ENCODE measurements at regions not wholly inside any gene's neighbourhood (a gene's known extent, or its start where the extent isn't known, plus 50 kb on each side); places are given as distances from the start of the nearest gene placed in this dataset.
A peak's percentile ranks its signal among the peaks of the same experiment; 100 is the strongest.

GRCh38 chr7:26560526-26561256 lies 269.0 kb downstream of the SNX10 start:
- DNase-seq, result no peak

DNA sequence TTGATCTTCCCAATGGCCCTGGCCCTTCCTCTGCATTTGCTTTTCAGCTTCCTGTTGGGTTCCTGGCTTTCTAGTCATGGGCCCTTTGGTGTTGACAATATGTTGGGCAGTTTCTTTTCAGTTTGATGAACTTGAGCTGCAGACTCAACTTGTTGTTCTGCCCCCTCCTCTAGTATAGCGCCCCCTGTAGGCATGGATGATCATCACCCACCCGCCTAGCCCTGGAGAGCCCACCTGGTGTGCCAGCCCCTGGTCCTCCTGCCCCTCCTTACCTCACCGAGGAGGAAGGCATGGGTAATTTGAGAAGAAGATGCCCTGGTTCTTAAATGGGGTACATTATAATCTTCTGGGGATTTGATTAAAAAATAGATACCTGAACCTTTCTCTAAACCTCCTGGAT lies 271.2 kb downstream of the SNX10 start:
- DNase-seq, result no peak

- no peak for DNase-seq
Observed at GRCh38 chr7:26563406-26563805, 271.7 kb downstream of the SNX10 start.

- no peak for DNase-seq
Observed at GRCh38 chr7:26567266-26567665, 275.6 kb downstream of the SNX10 start.

DNA sequence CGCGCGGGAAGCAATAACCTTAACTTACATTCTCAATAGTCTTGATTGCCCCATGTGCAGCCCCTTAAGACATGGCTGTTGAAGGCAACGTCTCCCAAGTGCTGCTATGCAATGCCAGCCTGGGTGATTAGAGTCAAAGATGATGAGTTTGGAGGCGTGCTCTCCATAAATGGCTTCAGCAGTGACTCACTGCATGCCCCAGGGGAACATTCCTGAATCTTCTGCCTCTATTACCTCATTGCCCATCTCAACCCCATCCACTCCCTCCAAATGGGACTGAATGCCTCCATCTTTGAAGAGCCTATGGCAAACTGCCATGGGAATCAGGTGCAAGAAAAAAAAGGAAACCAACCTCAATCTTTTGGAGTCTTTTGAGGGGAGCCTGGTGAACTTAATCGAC lies 282.8 kb downstream of the SNX10 start:
- DNase-seq, result no peak

DNA sequence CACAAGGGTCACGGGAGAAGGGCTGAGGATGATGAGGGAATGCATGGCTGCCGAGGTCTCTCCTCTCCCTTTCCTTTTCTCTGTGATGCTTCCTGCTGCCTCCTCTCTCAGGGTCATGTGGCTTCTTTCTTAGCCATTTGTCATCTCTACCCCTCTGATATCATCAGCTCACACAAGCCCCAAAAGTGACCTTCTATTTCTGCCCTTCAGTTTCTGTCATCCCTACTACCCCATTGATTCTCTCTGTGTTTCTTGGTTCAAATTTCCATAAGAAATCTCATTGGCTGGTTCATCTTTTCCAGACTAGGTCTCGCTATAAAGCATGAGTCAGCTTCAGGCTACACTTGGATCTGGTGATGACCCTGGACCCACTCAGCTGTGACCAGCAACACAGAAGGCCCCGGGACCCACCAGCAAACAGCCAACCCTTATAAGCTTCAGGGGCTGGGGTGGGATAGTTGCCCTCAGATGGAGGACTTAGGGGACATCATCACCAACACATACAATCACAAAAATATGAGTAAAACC lies 284.3 kb downstream of the SKAP2 start:
- no peak for DNase-seq

DNA sequence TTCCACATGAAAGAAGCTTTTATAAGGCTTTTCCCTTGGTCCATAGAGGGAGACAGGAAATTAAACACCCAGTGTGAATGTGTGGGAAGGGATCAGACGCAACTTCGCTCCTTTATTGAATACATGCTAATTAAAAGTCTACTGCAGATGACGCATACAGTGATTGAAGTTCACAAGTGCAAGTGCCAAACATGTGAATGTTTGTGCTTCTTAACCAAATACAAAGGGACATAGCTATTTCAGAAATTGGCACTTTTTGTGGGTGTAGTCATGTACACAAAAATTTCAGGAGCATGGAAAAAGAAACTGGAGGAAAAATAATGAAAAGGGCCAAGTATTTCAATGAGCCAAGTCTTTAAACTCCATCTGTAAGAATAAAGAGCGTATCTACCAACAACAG lies 283.7 kb downstream of the SKAP2 start:
- DNase-seq, result no peak

DNA sequence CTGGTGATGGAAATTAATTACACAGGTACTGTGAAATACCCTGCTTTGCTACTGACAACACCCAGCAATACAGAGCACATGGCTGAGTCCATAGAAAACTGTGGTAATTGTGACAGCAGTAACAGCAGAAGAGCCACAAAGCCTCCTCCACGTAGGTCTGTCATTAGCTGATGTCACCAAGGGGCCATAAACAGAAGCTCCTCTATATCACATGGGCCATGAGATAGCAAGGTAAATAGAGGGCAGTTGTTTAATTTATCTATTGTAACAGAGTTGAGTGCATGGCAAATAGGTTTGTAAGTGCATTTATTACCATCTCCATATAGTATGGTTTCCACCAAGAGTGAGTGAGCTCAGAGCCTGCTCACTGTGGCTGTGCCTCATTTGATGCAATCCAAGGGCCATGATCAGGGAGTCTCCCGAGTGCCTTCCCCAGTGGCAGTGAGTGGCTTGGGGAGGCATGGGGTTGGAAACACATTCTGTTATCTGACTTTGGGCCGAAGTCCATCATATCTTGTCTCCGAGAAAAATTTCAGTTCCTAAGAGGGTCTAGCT lies 281.2 kb downstream of the SKAP2 start:
- DNase-seq, result peak; percentile 62 to 91

DNA sequence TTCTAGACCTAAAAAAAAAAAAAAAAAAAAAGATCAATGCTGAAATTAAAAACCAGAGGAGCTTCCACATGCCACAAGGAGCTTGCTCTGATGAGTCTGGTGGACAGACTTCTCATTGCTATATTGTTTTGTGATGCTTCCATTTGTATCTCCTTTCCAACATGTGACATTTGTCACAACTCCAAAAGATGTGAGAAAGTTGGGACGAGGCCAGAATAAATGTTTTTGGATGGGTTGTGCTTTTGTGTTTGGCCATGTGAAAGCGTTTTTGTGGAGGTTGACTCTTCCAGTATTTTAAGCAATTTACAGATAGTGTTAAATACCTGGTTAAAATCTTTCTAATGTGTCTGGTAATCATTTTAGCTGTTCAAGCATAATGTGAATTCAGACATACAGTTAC lies 280.1 kb downstream of the SKAP2 start:
- no peak for DNase-seq

- DNase-seq, result peak; percentile 78 to 82
Observed at GRCh38 chr7:26584987-26585665, 279.3 kb downstream of the SKAP2 start.

GRCh38 chr7:26587536-26587935 lies 276.9 kb downstream of the SKAP2 start:
- no peak for DNase-seq

DNA sequence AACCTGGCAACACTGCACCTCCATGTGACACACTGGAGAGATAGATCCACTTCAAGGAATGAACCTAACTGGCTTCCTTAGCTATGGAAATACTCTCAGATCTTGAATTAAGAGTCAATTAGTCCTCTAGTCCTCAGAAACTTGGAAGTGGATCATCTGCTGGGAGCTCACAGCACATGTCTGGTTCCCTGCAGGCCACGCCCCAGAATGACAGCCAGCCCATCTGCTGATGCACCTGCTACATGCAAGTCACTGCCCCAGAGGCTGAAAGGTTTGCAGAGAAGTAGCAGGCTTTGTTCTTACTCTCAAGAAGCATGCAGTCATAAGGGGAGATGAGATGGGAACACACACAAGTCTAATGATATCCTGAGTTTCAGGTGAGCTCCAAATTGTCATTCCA lies 275.9 kb downstream of the SKAP2 start:
- no peak for DNase-seq

- DNase-seq, result no peak
Observed at GRCh38 chr7:26590709-26591108, 273.7 kb downstream of the SKAP2 start.

GRCh38 chr7:26592011-26592410 lies 272.4 kb downstream of the SKAP2 start:
- no peak for DNase-seq

GRCh38 chr7:26593393-26593792 lies 271.0 kb downstream of the SKAP2 start:
- no peak for DNase-seq

- DNase-seq, result no peak
Observed at GRCh38 chr7:26593896-26594295, 270.5 kb downstream of the SKAP2 start.

GRCh38 chr7:26594553-26594952 lies 269.8 kb downstream of the SKAP2 start:
- DNase-seq, result no peak

- DNase-seq, result no peak
Observed at GRCh38 chr7:26598867-26599266, 265.5 kb downstream of the SKAP2 start.

DNA sequence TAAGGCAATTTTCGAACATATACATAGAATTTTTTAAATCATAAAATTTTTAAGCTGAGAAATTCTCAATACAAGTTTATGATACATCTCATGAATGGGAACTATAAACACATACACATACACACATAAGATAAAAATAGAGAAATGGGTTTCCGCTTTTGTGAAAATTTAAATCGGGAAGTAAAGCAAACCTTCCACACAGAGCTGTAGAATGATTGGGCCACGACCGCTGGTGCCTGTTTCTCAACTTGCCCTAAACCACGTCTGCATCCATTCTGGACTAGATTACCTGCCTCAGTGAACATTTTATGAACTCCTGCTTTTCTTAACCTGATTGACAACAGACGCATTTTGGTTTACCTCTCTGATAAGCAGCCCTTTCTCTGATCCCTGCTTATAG lies 264.4 kb downstream of the SKAP2 start:
- DNase-seq, result no peak

- DNase-seq, result no peak
Observed at GRCh38 chr7:26600411-26600810, 264.0 kb downstream of the SKAP2 start.

- peak; percentile 68 to 90 for DNase-seq
Observed at GRCh38 chr7:26603631-26604030, 260.8 kb downstream of the SKAP2 start.

- no peak for DNase-seq
Observed at GRCh38 chr7:26608402-26608801, 256.0 kb downstream of the SKAP2 start.

DNA sequence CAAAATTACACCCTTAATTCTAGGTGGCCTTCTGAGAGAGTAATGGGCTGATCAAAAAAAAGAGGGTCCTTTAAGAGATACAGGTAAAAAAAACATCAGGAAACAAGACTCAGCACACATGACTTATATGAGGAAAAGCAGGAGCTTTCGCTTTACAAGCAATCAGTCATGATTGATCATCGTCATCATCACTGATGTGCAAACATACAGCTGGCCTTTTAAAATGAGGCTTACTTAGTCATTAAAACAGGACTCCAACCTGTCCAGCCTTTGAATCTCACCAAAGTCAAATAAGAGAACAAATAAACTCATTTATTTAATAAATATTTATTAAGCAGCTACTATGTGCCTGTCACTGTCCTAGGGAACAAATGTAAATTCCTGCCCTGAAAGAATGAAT lies 255.3 kb downstream of the SKAP2 start:
- DNase-seq, result no peak

DNA sequence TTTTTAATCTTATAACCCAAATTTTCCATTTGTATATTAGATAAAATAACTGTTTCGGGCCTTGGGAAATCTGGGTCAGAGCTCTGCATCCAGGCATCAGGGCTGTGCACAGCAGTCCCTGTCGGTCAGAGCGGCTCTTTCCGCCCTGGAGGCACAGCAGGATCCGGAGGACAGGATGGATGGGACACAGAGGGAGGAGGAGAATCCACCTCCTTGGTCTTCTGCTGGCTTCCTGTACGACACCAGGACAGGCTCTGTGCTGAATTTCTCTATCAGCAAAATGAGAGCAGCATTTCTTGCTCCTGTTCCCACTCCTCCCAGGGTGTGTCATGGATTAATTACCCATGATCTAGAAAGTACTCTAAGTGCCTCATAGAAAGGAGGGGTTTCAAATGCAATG lies 254.9 kb downstream of the SKAP2 start:
- DNase-seq, result peak in 1 of 2 experiments; percentile 36
